Astrocyte of the cerebellum (primary cell): ENCODE measurements at regions not wholly inside any gene's neighbourhood (a gene's known extent, or its start where the extent isn't known, plus 50 kb on each side); places are given as distances from the start of the nearest gene placed in this dataset.

Source experiments
- DNase-seq: peaks from one replicate; pipeline ENCODE4 v3.0.0-alpha.2; 2011; ENCODE audit warnings: low read depth
- H3K4me3 ChIP-seq: 2 replicates; pipeline ENCODE4 v1.5.1; 2011; ENCODE audit warnings: mild to moderate bottlenecking, low read depth, low read length, moderate library complexity
- CTCF ChIP-seq: IDR thresholded peaks from 2 replicates; pipeline ENCODE4 v1.5.1; 2012; ENCODE audit warnings: low read length, low read depth, moderate library complexity, mild to moderate bottlenecking; ENCODE audit errors: missing control alignments
- in situ Hi-C: cut with HindIII; loops from 2 replicates; pipeline ENCODE4 v1.10.0; 2017; ENCODE audit warnings: low sequenced_read_pairs

GRCh38 chr6:167660944-167661551, 165.7 kb upstream of the AFDN start:
- DNase-seq: no peak
- in situ Hi-C loops: no loop called here
- H3K4me3 ChIP-seq: no peak overlapping the region
- TF ChIP-seq CTCF: no peak

GRCh38 chr6:167661552-167662044, 165.1 kb upstream of the AFDN start:
- DNase-seq: no peak
- in situ Hi-C loops: no loop called here

GRCh38 chr6:167662075-167662880, 164.4 kb upstream of the AFDN start:
- no peak for TF ChIP-seq CTCF
- no peak for DNase-seq
- in situ Hi-C loops: no loop called here
- no peak overlapping the region for H3K4me3 ChIP-seq

More at GRCh38 chr6:167661552-167662044, 165.1 kb upstream of the AFDN start:
- no peak overlapping the region for H3K4me3 ChIP-seq
- TF ChIP-seq CTCF: no peak

GRCh38 chr6:167662881-167663205, 163.9 kb upstream of the AFDN start:
- in situ Hi-C loops: no loop called here
- H3K4me3 ChIP-seq: no peak overlapping the region
- TF ChIP-seq CTCF: no peak
- no peak for DNase-seq

GRCh38 chr6:167663316-167663715, 163.4 kb upstream of the AFDN start:
- H3K4me3 ChIP-seq: no peak overlapping the region
- in situ Hi-C loops: no loop called here
- TF ChIP-seq CTCF: no peak
- DNase-seq: no peak

- H3K4me3 ChIP-seq: no peak overlapping the region
- TF ChIP-seq CTCF: no peak
- in situ Hi-C loops: no loop called here
- no peak for DNase-seq
Observed at GRCh38 chr6:167663784-167664443, 162.8 kb upstream of the AFDN start.
